ENCODE measurements at regions not wholly inside any gene's neighbourhood (a gene's known extent, or its start where the extent isn't known, plus 50 kb on each side); places are given as distances from the start of the nearest gene placed in this dataset.

DNA sequence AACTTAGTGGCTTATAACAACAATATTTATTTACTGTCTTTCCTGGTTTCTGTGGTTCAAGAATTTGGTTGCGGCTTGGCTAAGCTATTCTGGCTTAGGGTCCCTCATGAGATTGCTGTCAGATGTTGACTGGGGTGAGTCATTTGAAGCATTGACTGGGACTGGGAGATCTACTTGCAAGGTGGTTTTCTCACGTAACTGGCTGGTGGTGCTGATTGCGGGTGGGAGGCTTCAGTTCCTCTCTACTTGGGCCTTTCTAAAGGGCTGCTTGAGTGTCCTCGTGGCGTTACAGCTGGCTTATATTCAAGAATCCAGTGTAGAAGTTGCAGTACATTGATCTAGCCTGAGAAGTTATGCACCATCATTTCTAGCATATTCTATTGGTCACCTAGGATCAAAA is 218.5 kb upstream of the ELAVL2 start:
- TF ChIP-seq EZH2 (IDR thresholded peaks at IDR 0.05; ENCODE audit: borderline replicate concordance): no peak
- TF ChIP-seq, protein P1, sequence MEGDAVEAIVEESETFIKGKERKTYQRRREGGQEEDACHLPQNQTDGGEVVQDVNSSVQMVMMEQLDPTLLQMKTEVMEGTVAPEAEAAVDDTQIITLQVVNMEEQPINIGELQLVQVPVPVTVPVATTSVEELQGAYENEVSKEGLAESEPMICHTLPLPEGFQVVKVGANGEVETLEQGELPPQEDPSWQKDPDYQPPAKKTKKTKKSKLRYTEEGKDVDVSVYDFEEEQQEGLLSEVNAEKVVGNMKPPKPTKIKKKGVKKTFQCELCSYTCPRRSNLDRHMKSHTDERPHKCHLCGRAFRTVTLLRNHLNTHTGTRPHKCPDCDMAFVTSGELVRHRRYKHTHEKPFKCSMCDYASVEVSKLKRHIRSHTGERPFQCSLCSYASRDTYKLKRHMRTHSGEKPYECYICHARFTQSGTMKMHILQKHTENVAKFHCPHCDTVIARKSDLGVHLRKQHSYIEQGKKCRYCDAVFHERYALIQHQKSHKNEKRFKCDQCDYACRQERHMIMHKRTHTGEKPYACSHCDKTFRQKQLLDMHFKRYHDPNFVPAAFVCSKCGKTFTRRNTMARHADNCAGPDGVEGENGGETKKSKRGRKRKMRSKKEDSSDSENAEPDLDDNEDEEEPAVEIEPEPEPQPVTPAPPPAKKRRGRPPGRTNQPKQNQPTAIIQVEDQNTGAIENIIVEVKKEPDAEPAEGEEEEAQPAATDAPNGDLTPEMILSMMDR (IDR thresholded peaks at IDR 0.05; ENCODE audit: poor library complexity): no peak
